ENCODE measurements at regions not wholly inside any gene's neighbourhood (a gene's known extent, or its start where the extent isn't known, plus 50 kb on each side); places are given as distances from the start of the nearest gene placed in this dataset.

DNA sequence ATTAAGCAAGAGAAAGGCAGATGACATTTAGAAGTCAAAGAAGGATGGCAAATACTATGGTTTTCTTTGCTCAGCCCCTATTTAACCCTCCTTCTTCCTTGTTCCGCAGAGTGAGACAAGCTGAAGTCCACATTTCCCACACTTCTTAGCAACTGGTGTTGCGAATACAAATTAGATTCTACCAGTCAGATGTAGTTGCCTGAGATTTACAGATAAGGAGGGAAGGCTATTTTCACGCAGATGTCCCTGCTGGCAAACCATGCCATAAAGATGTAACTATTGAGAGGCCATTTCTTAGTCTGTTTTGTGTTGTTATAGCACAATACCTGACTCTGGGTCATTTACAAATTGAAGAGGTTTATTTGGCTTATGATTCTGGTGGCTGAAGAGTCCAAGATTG lies 84.3 kb downstream of the ZC3H11B start:
- no peak for TF ChIP-seq CTCF (IDR thresholded peaks at IDR 0.05; ENCODE audit: insufficient read depth, low read length, poor library complexity, severe bottlenecking)
- TF ChIP-seq EZH2phosphoT487 (conservative IDR thresholded peaks at IDR 0.05; ENCODE audit: low read length): no peak
- Histone ChIP-seq H3K79me2 (ENCODE audit: insufficient read depth, low read length) (no peaks in the 10 kb centered on the region), H3K4me2 (ENCODE audit: low read depth, low read length, poor library complexity, severe bottlenecking) (no peak overlapping the region), H4K20me1 (ENCODE audit: low read depth, low read length) (no peaks in the 10 kb centered on the region), H3K9me2 (replicated peaks; ENCODE audit: insufficient read depth, low read length) (no peaks in the 10 kb centered on the region), H2AFZ (ENCODE audit: low read depth, low read length, severe bottlenecking) (no peak overlapping the region), H3K27ac (ENCODE audit: low read depth, low read length) (no peak overlapping the region), H3K36me3 (ENCODE audit: low read length) (no peaks in the 10 kb centered on the region), H3K9me3 (ENCODE audit: insufficient read depth, low read length) (no peaks in the 10 kb centered on the region), H3K4me3 (ENCODE audit: insufficient read depth, low read length, poor library complexity, severe bottlenecking) (no peak overlapping the region), H3K27me3 (ENCODE audit: low read length) (no peaks in the 10 kb centered on the region), H3F3A (ENCODE audit: insufficient read depth) (no peaks in the 10 kb centered on the region), H3K9ac (ENCODE audit: low read length) (no peak overlapping the region)

DNA sequence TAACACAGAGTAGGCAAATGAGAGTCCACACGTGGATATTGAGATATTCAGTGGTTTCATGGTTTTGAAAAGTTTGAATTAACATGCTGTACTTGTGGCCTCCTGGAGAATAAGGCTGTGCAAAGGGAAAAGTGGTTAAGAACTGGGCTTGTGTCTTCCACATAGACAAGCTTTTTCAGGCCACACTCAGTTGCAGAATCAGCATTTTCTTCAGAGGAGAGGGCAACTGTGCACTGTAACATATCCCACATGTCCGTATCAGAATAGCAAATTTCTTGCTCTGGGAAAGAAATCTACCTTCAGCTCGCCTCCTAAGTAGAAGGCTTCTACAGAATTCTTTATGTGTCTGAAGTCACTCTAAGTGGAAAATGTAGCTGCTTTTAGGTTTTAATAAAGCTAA lies 84.9 kb downstream of the ZC3H11B start:
- TF ChIP-seq CTCF (IDR thresholded peaks at IDR 0.05; ENCODE audit: insufficient read depth, low read length, poor library complexity, severe bottlenecking): no peak
- TF ChIP-seq EZH2phosphoT487 (conservative IDR thresholded peaks at IDR 0.05; ENCODE audit: low read length): no peak
- H4K20me1 ChIP-seq (ENCODE audit: low read depth, low read length): no peaks in the 10 kb centered on the region
- no peaks in the 10 kb centered on the region for H3K36me3 ChIP-seq (ENCODE audit: low read length)
- H3K9me2 ChIP-seq (replicated peaks; ENCODE audit: insufficient read depth, low read length): no peaks in the 10 kb centered on the region
- no peaks in the 10 kb centered on the region for H3K27me3 ChIP-seq (ENCODE audit: low read length)
- H3K4me3 ChIP-seq (ENCODE audit: insufficient read depth, low read length, poor library complexity, severe bottlenecking): no peak overlapping the region
- H3K9ac ChIP-seq (ENCODE audit: low read length): no peak overlapping the region
- H3K4me2 ChIP-seq (ENCODE audit: low read depth, low read length, poor library complexity, severe bottlenecking): no peak overlapping the region
- no peak overlapping the region for H3K27ac ChIP-seq (ENCODE audit: low read depth, low read length)
- H3F3A ChIP-seq (ENCODE audit: insufficient read depth): no peaks in the 10 kb centered on the region
- H3K9me3 ChIP-seq (ENCODE audit: insufficient read depth, low read length): no peaks in the 10 kb centered on the region
- no peaks in the 10 kb centered on the region for H3K79me2 ChIP-seq (ENCODE audit: insufficient read depth, low read length)
- H2AFZ ChIP-seq (ENCODE audit: low read depth, low read length, severe bottlenecking): no peak overlapping the region

- Histone ChIP-seq H4K20me1 (ENCODE audit: low read depth, low read length) (no peaks in the 10 kb centered on the region), H3F3A (ENCODE audit: insufficient read depth) (no peaks in the 10 kb centered on the region), H3K36me3 (ENCODE audit: low read length) (no peaks in the 10 kb centered on the region), H3K27ac (ENCODE audit: low read depth, low read length) (no peak overlapping the region), H3K4me3 (ENCODE audit: insufficient read depth, low read length, poor library complexity, severe bottlenecking) (no peak overlapping the region), H3K79me2 (ENCODE audit: insufficient read depth, low read length) (no peaks in the 10 kb centered on the region), H3K9me2 (replicated peaks; ENCODE audit: insufficient read depth, low read length) (no peaks in the 10 kb centered on the region), H2AFZ (ENCODE audit: low read depth, low read length, severe bottlenecking) (no peak overlapping the region), H3K27me3 (ENCODE audit: low read length) (no peaks in the 10 kb centered on the region), H3K9ac (ENCODE audit: low read length) (no peak overlapping the region), H3K4me2 (ENCODE audit: low read depth, low read length, poor library complexity, severe bottlenecking) (no peak overlapping the region), H3K9me3 (ENCODE audit: insufficient read depth, low read length) (no peaks in the 10 kb centered on the region)
- TF ChIP-seq CTCF (IDR thresholded peaks at IDR 0.05; ENCODE audit: insufficient read depth, low read length, poor library complexity, severe bottlenecking) (no peak), EZH2phosphoT487 (conservative IDR thresholded peaks at IDR 0.05; ENCODE audit: low read length) (no peak)
Observed at GRCh38 chr1:219526074-219526473, 86.8 kb downstream of the ZC3H11B start.

- no peak overlapping the region for H3K9ac ChIP-seq (ENCODE audit: low read length)
- TF ChIP-seq EZH2phosphoT487 (conservative IDR thresholded peaks at IDR 0.05; ENCODE audit: low read length) (no peak), CTCF (IDR thresholded peaks at IDR 0.05; ENCODE audit: insufficient read depth, low read length, poor library complexity, severe bottlenecking) (no peak)
- no peaks in the 10 kb centered on the region for H4K20me1 ChIP-seq (ENCODE audit: low read depth, low read length)
- H3K36me3 ChIP-seq (ENCODE audit: low read length): no peaks in the 10 kb centered on the region
- H3K9me3 ChIP-seq (ENCODE audit: insufficient read depth, low read length): no peaks in the 10 kb centered on the region
- H3K4me2 ChIP-seq (ENCODE audit: low read depth, low read length, poor library complexity, severe bottlenecking): no peak overlapping the region
- no peaks in the 10 kb centered on the region for H3K79me2 ChIP-seq (ENCODE audit: insufficient read depth, low read length)
- no peak overlapping the region for H3K4me3 ChIP-seq (ENCODE audit: insufficient read depth, low read length, poor library complexity, severe bottlenecking)
- no peaks in the 10 kb centered on the region for H3K27me3 ChIP-seq (ENCODE audit: low read length)
- H3K27ac ChIP-seq (ENCODE audit: low read depth, low read length): no peak overlapping the region
- no peaks in the 10 kb centered on the region for H3F3A ChIP-seq (ENCODE audit: insufficient read depth)
- H2AFZ ChIP-seq (ENCODE audit: low read depth, low read length, severe bottlenecking): no peak overlapping the region
- no peaks in the 10 kb centered on the region for H3K9me2 ChIP-seq (replicated peaks; ENCODE audit: insufficient read depth, low read length)
Observed at GRCh38 chr1:219523411-219523810, 89.5 kb downstream of the ZC3H11B start.
